SK-N-SH (cell line): ENCODE measurements at regions not wholly inside any gene's neighbourhood (a gene's known extent, or its start where the extent isn't known, plus 50 kb on each side); places are given as distances from the start of the nearest gene placed in this dataset.

Source experiments
- CTCF ChIA-PET: fragments of 300-600, 350-600 bp; formaldehyde crosslinking; extraction: SDS; loops from one replicate; lab custom pipeline; 2021; lab: Yijun Ruan, JAX
- POLR2A ChIA-PET: fragments of 350-600 bp; sonication (Branson Sonifier 250); formaldehyde crosslinking; extraction: SDS; loops from one replicate; lab custom pipeline; 2020; ENCODE audit warnings: antibody characterized with exemption, inconsistent platforms; lab: Yijun Ruan, JAX
- DNase-seq: peaks from one replicate; pipeline ENCODE4 v3.0.0; 2012
- H2AFZ ChIP-seq: fragments of 200-600 bp; sonication (generic); 2 replicates; pipeline ENCODE4 v1.8.1; 2016; ENCODE audit warnings: antibody characterized with exemption, mild to moderate bottlenecking, low read depth
- H3F3A ChIP-seq: fragments of 200-600 bp; sonication (generic); replicated peaks from 2 replicates; pipeline ENCODE3; 2016; ENCODE audit warnings: antibody characterized with exemption, mild to moderate bottlenecking; ENCODE audit not compliant: insufficient read depth
- H3K27ac ChIP-seq, 2 experiments: fragments of 200-500 bp in 1 of 2; fragments of 200-600 bp in 1 of 2; sonication (Bioruptor generic) in 1 of 2; sonication (generic), shearing (Covaris generic) in 1 of 2; 2 replicates each; pipeline versions ENCODE4 v1.5.1 to v1.6.1; 2014 to 2016; ENCODE audit warnings: low read depth in 2 of 2, inconsistent platforms in 1 of 2, low read length in 1 of 2, mild to moderate bottlenecking in 1 of 2, mixed read lengths in 1 of 2
- H3K27me3 ChIP-seq: fragments of 200-600 bp; sonication (generic), shearing (Covaris generic); 2 replicates; pipeline ENCODE4 v1.6.1; 2016; ENCODE audit warnings: mixed run types; ENCODE audit not compliant: insufficient read depth
- H3K36me3 ChIP-seq, 2 experiments: fragments of 200-500 bp in 1 of 2; fragments of 200-600 bp in 1 of 2; sonication (Bioruptor generic) in 1 of 2; sonication (generic) in 1 of 2; replicated peaks in 1 of 2; 2 replicates each; pipeline versions ENCODE3 to v1.5.1; 2014 to 2016; ENCODE audit warnings: low read length in 1 of 2, mild to moderate bottlenecking in 1 of 2; ENCODE audit not compliant: insufficient read depth in 2 of 2, control insufficient read depth in 1 of 2
- H3K4me1 ChIP-seq, 2 experiments: fragments of 200-500 bp in 1 of 2; fragments of 200-600 bp in 1 of 2; sonication (Bioruptor generic) in 1 of 2; sonication (generic), shearing (Covaris generic) in 1 of 2; 2 replicates each; pipeline versions ENCODE4 v1.5.1 to v1.6.1; 2014 to 2016; ENCODE audit warnings: low read depth in 1 of 2, low read length in 1 of 2, mixed run types in 1 of 2; ENCODE audit not compliant: insufficient read depth in 2 of 2, control insufficient read depth in 1 of 2
- H3K4me2 ChIP-seq: fragments of 200-600 bp; sonication (generic), shearing (Covaris generic); 2 replicates; pipeline ENCODE4 v1.6.1; 2017; ENCODE audit warnings: mixed run types
- H3K4me3 ChIP-seq, 2 experiments: fragments of 200-500 bp in 1 of 2; fragments of 200-600 bp in 1 of 2; sonication (Bioruptor generic) in 1 of 2; sonication (generic), shearing (Covaris generic) in 1 of 2; 2 replicates each; pipeline versions ENCODE4 v1.5.1 to v1.8.1; 2014 to 2016; ENCODE audit warnings: low read depth in 2 of 2, inconsistent platforms in 1 of 2, low read length in 1 of 2, mild to moderate bottlenecking in 1 of 2, mixed read lengths in 1 of 2, moderate library complexity in 1 of 2
- H3K79me2 ChIP-seq: fragments of 200-600 bp; sonication (generic); 2 replicates; pipeline ENCODE4 v1.8.1; 2017; ENCODE audit warnings: mild to moderate bottlenecking; ENCODE audit not compliant: insufficient read depth
- H3K9ac ChIP-seq: fragments of 200-600 bp; sonication (generic); 2 replicates; pipeline ENCODE4 v1.6.1; 2017; ENCODE audit warnings: mixed run types
- H3K9me2 ChIP-seq: fragments of 200-600 bp; sonication (generic); 2 replicates; pipeline ENCODE4 v1.6.1; 2017; ENCODE audit warnings: mixed run types
- H3K9me3 ChIP-seq: fragments of 200-600 bp; sonication (generic); 2 replicates; pipeline ENCODE4 v1.6.1; 2017; ENCODE audit warnings: mixed run types, mild to moderate bottlenecking, moderate library complexity
- H4K20me1 ChIP-seq: fragments of 200-600 bp; sonication (generic); 2 replicates; pipeline ENCODE4 v1.6.1; 2017; ENCODE audit warnings: mild to moderate bottlenecking, mixed run types; ENCODE audit not compliant: insufficient read depth
- ELF1 ChIP-seq: IDR thresholded peaks from 2 replicates; pipeline ENCODE4 v1.4.0; 2012
- EP300 ChIP-seq, 2 experiments: IDR thresholded peaks; 2 replicates each; pipeline versions ENCODE4 v1.4.0 to v1.6.1; 2012; ENCODE audit warnings: borderline replicate concordance in 1 of 2, low read depth in 1 of 2, low read length in 1 of 2
- EZH2phosphoT487 ChIP-seq: fragments of 200-600 bp; sonication (generic); IDR thresholded peaks from 2 replicates; pipeline ENCODE4 v1.6.1; 2017; ENCODE audit warnings: low read depth, mixed run types, mild to moderate bottlenecking, antibody characterized with exemption, moderate library complexity, borderline replicate concordance
- FOSL2 ChIP-seq: IDR thresholded peaks from 2 replicates; pipeline ENCODE4 v1.4.0; 2012; ENCODE audit warnings: low read depth, mild to moderate bottlenecking, moderate library complexity, borderline replicate concordance
- GATA2 ChIP-seq: sonication (generic); formaldehyde crosslinking; IDR thresholded peaks from 2 replicates; pipeline ENCODE4 v1.5.0; 2020; ENCODE audit warnings: mild to moderate bottlenecking, missing genetic modification reagents
- JUND ChIP-seq: IDR thresholded peaks from 2 replicates; pipeline ENCODE4 v1.4.0; 2012
- MEF2A ChIP-seq: IDR thresholded peaks from 2 replicates; pipeline ENCODE4 v1.4.0; 2012; ENCODE audit warnings: low read depth, borderline replicate concordance
- MXI1 ChIP-seq: IDR thresholded peaks from 2 replicates; pipeline ENCODE4 v1.6.1; 2012; ENCODE audit warnings: mild to moderate bottlenecking, low read depth, low read length, improper control_type of control experiment
- YY1 ChIP-seq: IDR thresholded peaks from 2 replicates; pipeline ENCODE4 v1.4.0; 2012; ENCODE audit warnings: low read depth, mild to moderate bottlenecking
- TF ChIP-seq, protein P1 (sequence below): fragments of 150-350 bp; IDR thresholded peaks from 2 replicates; pipeline ENCODE4 v1.6.1; 2016; ENCODE audit warnings: mild to moderate bottlenecking, low read depth, low read length
- TF ChIP-seq, protein P2 (sequence below): IDR thresholded peaks from 2 replicates; pipeline ENCODE4 v1.6.1; 2012; ENCODE audit warnings: mild to moderate bottlenecking, low read depth, low read length, moderate library complexity
- TF ChIP-seq, protein P3 (sequence below): fragments of 200-600 bp; sonication (generic); IDR thresholded peaks from 2 replicates; pipeline ENCODE4 v1.6.1; 2017; ENCODE audit warnings: antibody characterized with exemption, mild to moderate bottlenecking, moderate library complexity

DNA sequence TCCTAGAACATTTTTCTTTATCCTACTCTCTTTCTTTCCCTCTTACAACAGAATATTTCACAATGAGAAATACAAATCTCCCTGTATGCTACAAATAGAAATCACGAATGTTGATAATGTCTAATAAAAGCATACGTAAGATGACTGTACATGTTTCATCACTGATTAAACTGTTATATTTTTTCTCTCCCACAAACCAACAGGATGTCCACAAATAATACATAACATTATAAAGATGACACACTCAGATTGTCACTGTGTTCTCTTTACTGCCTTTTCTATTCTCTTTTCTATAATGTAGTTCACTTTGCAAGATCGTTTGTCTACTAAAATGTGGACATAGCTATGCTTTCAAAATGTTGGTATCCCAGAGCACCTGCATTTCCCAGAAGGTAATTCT lies 90.7 kb upstream of the PARP8 start (continued):
- TF ChIP-seq, protein P1, sequence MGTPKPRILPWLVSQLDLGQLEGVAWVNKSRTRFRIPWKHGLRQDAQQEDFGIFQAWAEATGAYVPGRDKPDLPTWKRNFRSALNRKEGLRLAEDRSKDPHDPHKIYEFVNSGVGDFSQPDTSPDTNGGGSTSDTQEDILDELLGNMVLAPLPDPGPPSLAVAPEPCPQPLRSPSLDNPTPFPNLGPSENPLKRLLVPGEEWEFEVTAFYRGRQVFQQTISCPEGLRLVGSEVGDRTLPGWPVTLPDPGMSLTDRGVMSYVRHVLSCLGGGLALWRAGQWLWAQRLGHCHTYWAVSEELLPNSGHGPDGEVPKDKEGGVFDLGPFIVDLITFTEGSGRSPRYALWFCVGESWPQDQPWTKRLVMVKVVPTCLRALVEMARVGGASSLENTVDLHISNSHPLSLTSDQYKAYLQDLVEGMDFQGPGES: no peak

DNA sequence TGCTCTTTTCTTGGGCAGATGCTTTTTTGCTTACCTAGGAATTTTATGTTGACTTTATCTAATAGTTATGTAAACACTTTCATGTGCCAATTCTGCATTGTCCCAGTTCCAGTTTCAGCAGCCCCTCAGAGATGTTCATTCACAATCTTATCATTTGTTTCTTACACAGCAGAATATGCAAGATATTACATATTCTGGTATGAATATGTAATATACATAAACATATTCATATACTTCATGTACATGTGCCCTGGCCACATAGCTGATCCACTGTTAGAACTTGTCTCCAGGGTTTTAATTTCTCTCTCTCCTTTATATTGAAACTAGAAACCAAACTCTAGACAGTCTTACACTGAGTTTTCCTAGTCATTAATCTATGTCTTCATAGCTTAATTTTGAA lies 90.2 kb upstream of the PARP8 start:
- Histone ChIP-seq H3K4me2 (no peak overlapping the region), H3K9me2 (no peaks in the 10 kb centered on the region), H3K27me3 (no peaks in the 10 kb centered on the region), H3K4me1 (peaks cover 0 to 13% of the 10 kb centered on the region in 2 experiments; a peak in 2 of 4 replicates), H3K9ac (no peak overlapping the region), H3K27ac (no peak overlapping the region), H3K36me3 (no peaks in the 10 kb centered on the region), H4K20me1 (no peaks in the 10 kb centered on the region), H3K79me2 (no peaks in the 10 kb centered on the region), H3K9me3 (no peaks in the 10 kb centered on the region; the same call in 1 of the 2 replicates), H3F3A (peaks cover 7% of the 10 kb centered on the region), H2AFZ (no peak overlapping the region; the same call in 1 of the 2 replicates), H3K4me3 (no peak overlapping the region)
- DNase-seq: no peak
- CTCF ChIA-PET: no interaction called here
- TF ChIP-seq FOSL2 (no peak), JUND (no peak), EZH2phosphoT487 (no peak), YY1 (no peak), MXI1 (no peak), EP300 (IDR thresholded peaks at IDR 0.05; ENCODE audit: borderline replicate concordance in 1 of 2, low read depth in 1 of 2, low read length in 1 of 2) (no peak), ELF1 (no peak), MEF2A (no peak), GATA2 (CRISPR knock-in tag) (no peak)
- TF ChIP-seq, protein P2, sequence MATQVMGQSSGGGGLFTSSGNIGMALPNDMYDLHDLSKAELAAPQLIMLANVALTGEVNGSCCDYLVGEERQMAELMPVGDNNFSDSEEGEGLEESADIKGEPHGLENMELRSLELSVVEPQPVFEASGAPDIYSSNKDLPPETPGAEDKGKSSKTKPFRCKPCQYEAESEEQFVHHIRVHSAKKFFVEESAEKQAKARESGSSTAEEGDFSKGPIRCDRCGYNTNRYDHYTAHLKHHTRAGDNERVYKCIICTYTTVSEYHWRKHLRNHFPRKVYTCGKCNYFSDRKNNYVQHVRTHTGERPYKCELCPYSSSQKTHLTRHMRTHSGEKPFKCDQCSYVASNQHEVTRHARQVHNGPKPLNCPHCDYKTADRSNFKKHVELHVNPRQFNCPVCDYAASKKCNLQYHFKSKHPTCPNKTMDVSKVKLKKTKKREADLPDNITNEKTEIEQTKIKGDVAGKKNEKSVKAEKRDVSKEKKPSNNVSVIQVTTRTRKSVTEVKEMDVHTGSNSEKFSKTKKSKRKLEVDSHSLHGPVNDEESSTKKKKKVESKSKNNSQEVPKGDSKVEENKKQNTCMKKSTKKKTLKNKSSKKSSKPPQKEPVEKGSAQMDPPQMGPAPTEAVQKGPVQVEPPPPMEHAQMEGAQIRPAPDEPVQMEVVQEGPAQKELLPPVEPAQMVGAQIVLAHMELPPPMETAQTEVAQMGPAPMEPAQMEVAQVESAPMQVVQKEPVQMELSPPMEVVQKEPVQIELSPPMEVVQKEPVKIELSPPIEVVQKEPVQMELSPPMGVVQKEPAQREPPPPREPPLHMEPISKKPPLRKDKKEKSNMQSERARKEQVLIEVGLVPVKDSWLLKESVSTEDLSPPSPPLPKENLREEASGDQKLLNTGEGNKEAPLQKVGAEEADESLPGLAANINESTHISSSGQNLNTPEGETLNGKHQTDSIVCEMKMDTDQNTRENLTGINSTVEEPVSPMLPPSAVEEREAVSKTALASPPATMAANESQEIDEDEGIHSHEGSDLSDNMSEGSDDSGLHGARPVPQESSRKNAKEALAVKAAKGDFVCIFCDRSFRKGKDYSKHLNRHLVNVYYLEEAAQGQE: no peak
- TF ChIP-seq, protein P3, sequence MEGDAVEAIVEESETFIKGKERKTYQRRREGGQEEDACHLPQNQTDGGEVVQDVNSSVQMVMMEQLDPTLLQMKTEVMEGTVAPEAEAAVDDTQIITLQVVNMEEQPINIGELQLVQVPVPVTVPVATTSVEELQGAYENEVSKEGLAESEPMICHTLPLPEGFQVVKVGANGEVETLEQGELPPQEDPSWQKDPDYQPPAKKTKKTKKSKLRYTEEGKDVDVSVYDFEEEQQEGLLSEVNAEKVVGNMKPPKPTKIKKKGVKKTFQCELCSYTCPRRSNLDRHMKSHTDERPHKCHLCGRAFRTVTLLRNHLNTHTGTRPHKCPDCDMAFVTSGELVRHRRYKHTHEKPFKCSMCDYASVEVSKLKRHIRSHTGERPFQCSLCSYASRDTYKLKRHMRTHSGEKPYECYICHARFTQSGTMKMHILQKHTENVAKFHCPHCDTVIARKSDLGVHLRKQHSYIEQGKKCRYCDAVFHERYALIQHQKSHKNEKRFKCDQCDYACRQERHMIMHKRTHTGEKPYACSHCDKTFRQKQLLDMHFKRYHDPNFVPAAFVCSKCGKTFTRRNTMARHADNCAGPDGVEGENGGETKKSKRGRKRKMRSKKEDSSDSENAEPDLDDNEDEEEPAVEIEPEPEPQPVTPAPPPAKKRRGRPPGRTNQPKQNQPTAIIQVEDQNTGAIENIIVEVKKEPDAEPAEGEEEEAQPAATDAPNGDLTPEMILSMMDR: no peak
- TF ChIP-seq, all 33 proteins: peak for 0
- POLR2A ChIA-PET: no interaction called here
